Lung (tissue), 11 donors: ENCODE measurements at regions not wholly inside any gene's neighbourhood (a gene's known extent, or its start where the extent isn't known, plus 50 kb on each side); places are given as distances from the start of the nearest gene placed in this dataset.

ENCODE experiments used
- ATAC-seq: fragments of 200-7000 bp; cut with Tn5 transposase; one replicate; pipeline ENCODE4 v1.9.1; 2020; ENCODE audit warnings: moderate number of reproducible peaks; ENCODE audit not compliant: insufficient read depth, low FRiP score
- DNase-seq, 3 donors: peaks; one replicate each; pipeline ENCODE4 v3.0.0-alpha.2; 2013 to 2017
- H3K27ac ChIP-seq, 2 donors: one replicate each; pipeline ENCODE4 v1.5.1; 2013; ENCODE audit warnings: mild to moderate bottlenecking in 2 of 2, moderate library complexity in 2 of 2, control low read depth in 1 of 2, inconsistent platforms in 1 of 2, low read depth in 1 of 2, low read length in 1 of 2
- H3K27me3 ChIP-seq, 3 donors: one replicate each; pipeline ENCODE4 v1.5.1; 2013; ENCODE audit warnings: low read length in 2 of 3; ENCODE audit not compliant: control insufficient read depth in 3 of 3, insufficient read depth in 3 of 3
- H3K36me3 ChIP-seq, 4 donors: one replicate each; pipeline ENCODE4 v1.5.1; 2013; ENCODE audit warnings: low read length in 4 of 4, mild to moderate bottlenecking in 1 of 4, moderate library complexity in 1 of 4; ENCODE audit not compliant: control insufficient read depth in 4 of 4, insufficient read depth in 4 of 4
- H3K4me1 ChIP-seq, 5 donors: one replicate each; pipeline ENCODE4 v1.5.1; 2013; ENCODE audit warnings: low read length in 5 of 5, mild to moderate bottlenecking in 2 of 5, moderate library complexity in 1 of 5; ENCODE audit not compliant: control insufficient read depth in 5 of 5, insufficient read depth in 5 of 5
- H3K4me3 ChIP-seq: one replicate; pipeline ENCODE4 v1.5.1; 2013; ENCODE audit warnings: mild to moderate bottlenecking, control low read depth, moderate library complexity
- H3K9ac ChIP-seq, 2 donors: one replicate each; pipeline ENCODE4 v1.5.1; 2013; ENCODE audit warnings: low read length in 2 of 2, control low read depth in 1 of 2; ENCODE audit not compliant: insufficient read depth in 1 of 2
- H3K9me3 ChIP-seq, 4 donors: one replicate each; pipeline ENCODE4 v1.5.1; 2013; ENCODE audit warnings: low read length in 3 of 4, mild to moderate bottlenecking in 1 of 4, moderate library complexity in 1 of 4; ENCODE audit not compliant: control insufficient read depth in 4 of 4, insufficient read depth in 3 of 4
- CTCF ChIP-seq: IDR thresholded peaks from 2 replicates; pipeline ENCODE4 v1.5.1; 2012; ENCODE audit warnings: mild to moderate bottlenecking; ENCODE audit errors: control extremely low read depth, extremely low read depth
- WGBS, 2 donors: extraction: QIAGEN DNeasy Blood & Tissue Kit; methylation state at CpG; one replicate each; pipeline ENCODE4 v1.1.7; 2013; 5-methylcytosine and 5-hydroxymethylcytosine counted together
- donor health status: control.
- donor health status: control.
- donor health status: Bipolar disorder and iron deficiency.
- donor health status: healthy.
- donor health status: DM: yes; HTN: yes; CAD: no.

GRCh38 chr2:18639756-18640453, 50.5 kb upstream of the NT5C1B start:
- no peaks in the 10 kb centered on the region for H3K27me3 ChIP-seq
- no peaks in the 10 kb centered on the region for H3K36me3 ChIP-seq
- 88% methylated on average over 8 of the region's 8 CpGs for WGBS, 2 donors
- TF ChIP-seq CTCF = no peak
- no peaks in the 10 kb centered on the region for H3K4me1 ChIP-seq
- ATAC-seq (no peak), DNase-seq (no peak)
- H3K4me3 ChIP-seq = no peak overlapping the region
- peaks cover 0 to 4% (median 1%) of the 10 kb centered on the region in 4 donors for H3K9me3 ChIP-seq
- no peak overlapping the region for H3K27ac ChIP-seq
- no peak overlapping the region for H3K9ac ChIP-seq
